Osteoblast (primary cell): ENCODE measurements at regions not wholly inside any gene's neighbourhood (a gene's known extent, or its start where the extent isn't known, plus 50 kb on each side); places are given as distances from the start of the nearest gene placed in this dataset.

Source experiments
- DNase-seq: peaks from one replicate; pipeline ENCODE4 v3.0.0; 2011; ENCODE audit warnings: low spot score, mixed read lengths; ENCODE audit not compliant: insufficient read length; ENCODE audit errors: missing footprints
- H2AFZ ChIP-seq: 2 replicates; pipeline ENCODE4 v1.6.0; 2011; ENCODE audit warnings: mild to moderate bottlenecking, low read length
- H3K27ac ChIP-seq: 2 replicates; pipeline ENCODE4 v1.5.1; 2011; ENCODE audit warnings: mild to moderate bottlenecking, low read depth, low read length, moderate library complexity
- H3K27me3 ChIP-seq: 2 replicates; pipeline ENCODE4 v1.6.0; 2012; ENCODE audit warnings: mild to moderate bottlenecking, control low read depth, inconsistent platforms, low read length, moderate library complexity; ENCODE audit not compliant: insufficient read depth
- H3K36me3 ChIP-seq: 2 replicates; pipeline ENCODE4 v1.5.1; 2011; ENCODE audit warnings: mild to moderate bottlenecking, low read length, control low read depth, moderate library complexity; ENCODE audit not compliant: insufficient read depth
- H3K4me1 ChIP-seq: 2 replicates; pipeline ENCODE4 v1.5.1; 2011; ENCODE audit warnings: mild to moderate bottlenecking, low read length, control low read depth, moderate library complexity; ENCODE audit not compliant: insufficient read depth
- H3K4me2 ChIP-seq: 2 replicates; pipeline ENCODE4 v1.6.0; 2011; ENCODE audit warnings: mild to moderate bottlenecking, low read length; ENCODE audit not compliant: insufficient read depth
- H3K4me3 ChIP-seq: fragments of 200-600 bp; sonication (generic); 3 replicates; pipeline ENCODE4 v1.5.1; 2012; ENCODE audit warnings: mild to moderate bottlenecking, low read length, inconsistent platforms; ENCODE audit not compliant: insufficient read depth
- H3K79me2 ChIP-seq: 2 replicates; pipeline ENCODE4 v1.6.0; 2012; ENCODE audit warnings: mild to moderate bottlenecking, low read length, control low read depth, inconsistent platforms; ENCODE audit not compliant: insufficient read depth
- H3K9me3 ChIP-seq: 2 replicates; pipeline ENCODE4 v1.5.1; 2011; ENCODE audit warnings: low read depth, low read length, control low read depth
- H4K20me1 ChIP-seq: 2 replicates; pipeline ENCODE4 v1.6.0; 2012; ENCODE audit warnings: mild to moderate bottlenecking, low read length, control low read depth; ENCODE audit not compliant: insufficient read depth
- TF ChIP-seq, protein P1 (sequence below): IDR thresholded peaks from 2 replicates; pipeline ENCODE4 v1.5.1; 2011; ENCODE audit warnings: mild to moderate bottlenecking, low read depth, low read length, moderate library complexity; ENCODE audit errors: extremely low read depth

DNA sequence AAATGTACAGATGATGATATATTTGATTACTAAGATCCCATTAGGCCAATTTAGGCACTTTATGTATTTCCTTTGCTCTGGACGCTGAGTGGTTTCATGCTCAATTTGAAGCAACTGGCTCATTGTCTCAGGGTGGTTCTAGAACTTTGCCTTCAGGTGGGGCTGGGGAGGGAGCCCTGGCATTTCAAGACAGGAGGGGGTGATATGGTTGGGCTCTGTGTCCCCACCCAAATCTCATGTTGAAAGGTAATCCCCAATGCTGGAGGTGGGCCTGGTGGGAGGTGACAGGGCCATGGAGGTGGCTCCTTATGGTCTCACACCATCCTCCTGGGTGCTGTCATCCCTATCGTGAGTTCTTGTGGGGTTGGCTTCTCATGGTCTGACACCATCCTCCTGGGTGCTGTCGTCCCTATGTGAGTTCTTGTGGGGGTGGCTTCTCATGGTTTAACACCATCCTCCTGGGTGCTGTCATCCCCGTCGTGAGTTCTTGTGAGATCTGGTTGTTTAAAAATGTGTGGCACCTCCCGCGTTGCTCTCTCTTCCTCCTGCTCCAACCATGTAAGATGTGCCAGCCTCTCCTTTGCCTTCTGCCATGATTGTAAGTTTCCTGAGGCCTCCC lies 151.5 kb upstream of the KLF6 start:
- no peak for DNase-seq
- H3K4me2 ChIP-seq = peak overlapping the region; percentile 85
- peak overlapping the region; percentile 84 for H3K27ac ChIP-seq
- no peaks in the 10 kb centered on the region for H4K20me1 ChIP-seq
- H3K79me2 ChIP-seq = no peaks in the 10 kb centered on the region
- peaks cover 14% of the 10 kb centered on the region for H3K4me1 ChIP-seq
- TF ChIP-seq, protein P1, sequence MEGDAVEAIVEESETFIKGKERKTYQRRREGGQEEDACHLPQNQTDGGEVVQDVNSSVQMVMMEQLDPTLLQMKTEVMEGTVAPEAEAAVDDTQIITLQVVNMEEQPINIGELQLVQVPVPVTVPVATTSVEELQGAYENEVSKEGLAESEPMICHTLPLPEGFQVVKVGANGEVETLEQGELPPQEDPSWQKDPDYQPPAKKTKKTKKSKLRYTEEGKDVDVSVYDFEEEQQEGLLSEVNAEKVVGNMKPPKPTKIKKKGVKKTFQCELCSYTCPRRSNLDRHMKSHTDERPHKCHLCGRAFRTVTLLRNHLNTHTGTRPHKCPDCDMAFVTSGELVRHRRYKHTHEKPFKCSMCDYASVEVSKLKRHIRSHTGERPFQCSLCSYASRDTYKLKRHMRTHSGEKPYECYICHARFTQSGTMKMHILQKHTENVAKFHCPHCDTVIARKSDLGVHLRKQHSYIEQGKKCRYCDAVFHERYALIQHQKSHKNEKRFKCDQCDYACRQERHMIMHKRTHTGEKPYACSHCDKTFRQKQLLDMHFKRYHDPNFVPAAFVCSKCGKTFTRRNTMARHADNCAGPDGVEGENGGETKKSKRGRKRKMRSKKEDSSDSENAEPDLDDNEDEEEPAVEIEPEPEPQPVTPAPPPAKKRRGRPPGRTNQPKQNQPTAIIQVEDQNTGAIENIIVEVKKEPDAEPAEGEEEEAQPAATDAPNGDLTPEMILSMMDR = no peak
- no peaks in the 10 kb centered on the region for H3K36me3 ChIP-seq
- no peaks in the 10 kb centered on the region for H3K9me3 ChIP-seq
- no peak overlapping the region for H2AFZ ChIP-seq
- H3K4me3 ChIP-seq = no peak overlapping the region
- H3K27me3 ChIP-seq = no peaks in the 10 kb centered on the region

DNA sequence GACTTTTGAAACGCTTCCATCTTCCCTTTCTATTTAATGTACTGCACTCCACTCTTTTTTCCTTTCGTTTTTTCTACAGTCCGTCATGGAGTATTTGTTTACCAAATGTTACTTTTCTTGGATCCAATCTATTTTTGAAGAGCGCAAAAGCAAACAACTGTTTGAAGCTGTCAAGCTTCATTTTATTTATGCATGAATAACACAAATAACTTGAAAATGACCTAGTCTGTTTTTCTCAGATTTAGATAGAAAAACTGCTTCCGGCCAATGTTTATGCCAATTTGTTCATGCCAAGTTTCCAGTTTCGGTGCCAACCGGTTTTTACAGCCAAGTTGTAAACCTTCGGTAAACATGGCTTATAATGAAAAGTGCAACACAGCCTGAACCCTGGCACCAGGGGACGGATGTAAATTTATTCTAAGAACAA lies 150.9 kb upstream of the KLF6 start:
- Histone ChIP-seq H3K27me3 (no peaks in the 10 kb centered on the region), H2AFZ (peak overlapping the region; percentile 49), H3K9me3 (no peaks in the 10 kb centered on the region), H3K4me3 (peak overlapping the region; percentile 61), H3K27ac (peak overlapping the region; percentile 84), H3K79me2 (no peaks in the 10 kb centered on the region), H3K36me3 (no peaks in the 10 kb centered on the region), H4K20me1 (no peaks in the 10 kb centered on the region), H3K4me2 (peak overlapping the region; percentile 85), H3K4me1 (peaks cover 14% of the 10 kb centered on the region)
- TF ChIP-seq, protein P1 = no peak
- DNase-seq = peak; percentile 84

DNA sequence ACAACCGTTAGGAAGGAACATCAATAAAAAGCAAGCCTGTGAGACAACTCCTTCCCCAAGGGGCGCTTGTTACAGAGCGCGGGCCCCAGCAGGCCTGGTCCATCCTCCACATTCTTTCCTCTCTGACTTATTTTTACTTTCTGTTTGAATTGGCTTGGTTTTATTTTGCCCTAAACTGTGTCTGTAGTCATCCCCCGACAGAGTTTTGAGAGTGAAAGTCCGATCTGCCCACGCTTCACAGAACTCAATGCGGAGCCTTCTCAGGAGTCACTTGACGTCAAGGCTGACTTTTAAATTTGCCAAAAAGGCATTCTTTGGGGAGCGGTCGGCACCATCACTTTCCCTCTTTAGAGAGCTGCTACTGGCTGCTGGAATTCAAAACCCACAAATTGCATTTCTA lies 150.1 kb upstream of the KLF6 start:
- H3K27ac ChIP-seq = peak overlapping the region; percentile 84
- H3K36me3 ChIP-seq = no peaks in the 10 kb centered on the region
- H2AFZ ChIP-seq = peak overlapping the region; percentile 49
- H3K27me3 ChIP-seq = no peaks in the 10 kb centered on the region
- peak overlapping the region; percentile 61 for H3K4me3 ChIP-seq
- TF ChIP-seq, protein P1 = peak; percentile 26
- peak overlapping the region; percentile 85 for H3K4me2 ChIP-seq
- H3K4me1 ChIP-seq = peaks cover 14% of the 10 kb centered on the region
- H3K9me3 ChIP-seq = no peaks in the 10 kb centered on the region
- H4K20me1 ChIP-seq = no peaks in the 10 kb centered on the region
- H3K79me2 ChIP-seq = no peaks in the 10 kb centered on the region
- DNase-seq = peak; percentile 98

DNA sequence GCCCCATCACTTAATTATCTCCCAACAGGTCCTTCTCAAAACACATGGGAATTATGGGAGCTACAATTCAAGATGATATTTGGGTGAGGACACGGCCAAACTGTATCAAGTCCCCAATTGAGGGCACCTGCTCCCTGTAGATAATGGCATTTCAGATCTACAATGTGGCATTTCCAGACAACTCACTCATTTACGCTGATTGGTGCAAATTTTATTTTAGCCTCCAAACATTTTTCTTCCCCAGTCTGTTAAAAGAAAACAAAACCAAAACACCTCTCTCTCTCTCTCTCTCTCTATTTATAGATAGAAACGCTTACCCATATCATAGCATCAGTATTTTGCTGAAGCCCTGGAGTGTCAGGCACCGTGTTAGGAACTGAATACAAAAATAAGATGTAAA lies 148.7 kb upstream of the KLF6 start:
- no peak overlapping the region for H3K27ac ChIP-seq
- no peaks in the 10 kb centered on the region for H3K27me3 ChIP-seq
- no peaks in the 10 kb centered on the region for H3K36me3 ChIP-seq
- no peaks in the 10 kb centered on the region for H3K9me3 ChIP-seq
- peaks cover 14% of the 10 kb centered on the region for H3K4me1 ChIP-seq
- no peak overlapping the region for H2AFZ ChIP-seq
- H3K4me2 ChIP-seq = no peak overlapping the region
- no peak for DNase-seq
- H3K79me2 ChIP-seq = no peaks in the 10 kb centered on the region
- H4K20me1 ChIP-seq = no peaks in the 10 kb centered on the region
- H3K4me3 ChIP-seq = no peak overlapping the region
- TF ChIP-seq, protein P1 = no peak
